ENCODE measurements at regions not wholly inside any gene's neighbourhood (a gene's known extent, or its start where the extent isn't known, plus 50 kb on each side); places are given as distances from the start of the nearest gene placed in this dataset.

DNA sequence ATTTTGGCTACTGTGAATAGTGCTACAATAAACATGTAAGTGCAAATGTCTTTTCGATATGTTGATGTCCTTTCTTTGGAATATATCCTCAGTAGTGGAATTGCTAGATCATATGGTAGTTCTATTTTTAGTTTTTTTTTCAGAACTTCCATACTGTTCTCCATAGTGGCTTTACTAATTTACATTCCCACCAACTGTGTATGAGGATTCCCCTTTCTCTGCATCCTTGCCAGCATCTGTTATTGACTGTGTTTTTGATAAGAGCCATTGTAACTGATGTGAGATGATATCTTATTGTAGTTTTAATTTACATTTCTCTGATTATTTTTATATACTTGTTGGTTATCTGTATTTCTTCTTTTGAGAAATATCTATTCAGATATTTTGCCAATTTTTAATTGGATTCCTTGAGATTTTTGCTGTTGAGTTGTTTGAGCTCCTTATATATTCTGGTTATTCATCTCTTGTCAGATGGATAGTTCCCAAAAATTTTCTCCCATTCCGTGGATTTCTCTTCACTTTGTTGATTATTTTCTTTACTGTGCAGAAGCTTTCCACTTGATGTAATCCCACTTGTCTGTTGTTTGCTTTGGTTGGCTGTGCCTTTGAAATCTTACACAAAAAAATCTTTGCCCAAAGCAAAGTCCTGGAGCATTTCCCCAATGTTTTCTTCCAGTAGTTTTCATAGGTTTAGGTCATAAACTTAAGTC, 532.3 kb downstream of the PID1 start:
- TF ChIP-seq, protein P1, sequence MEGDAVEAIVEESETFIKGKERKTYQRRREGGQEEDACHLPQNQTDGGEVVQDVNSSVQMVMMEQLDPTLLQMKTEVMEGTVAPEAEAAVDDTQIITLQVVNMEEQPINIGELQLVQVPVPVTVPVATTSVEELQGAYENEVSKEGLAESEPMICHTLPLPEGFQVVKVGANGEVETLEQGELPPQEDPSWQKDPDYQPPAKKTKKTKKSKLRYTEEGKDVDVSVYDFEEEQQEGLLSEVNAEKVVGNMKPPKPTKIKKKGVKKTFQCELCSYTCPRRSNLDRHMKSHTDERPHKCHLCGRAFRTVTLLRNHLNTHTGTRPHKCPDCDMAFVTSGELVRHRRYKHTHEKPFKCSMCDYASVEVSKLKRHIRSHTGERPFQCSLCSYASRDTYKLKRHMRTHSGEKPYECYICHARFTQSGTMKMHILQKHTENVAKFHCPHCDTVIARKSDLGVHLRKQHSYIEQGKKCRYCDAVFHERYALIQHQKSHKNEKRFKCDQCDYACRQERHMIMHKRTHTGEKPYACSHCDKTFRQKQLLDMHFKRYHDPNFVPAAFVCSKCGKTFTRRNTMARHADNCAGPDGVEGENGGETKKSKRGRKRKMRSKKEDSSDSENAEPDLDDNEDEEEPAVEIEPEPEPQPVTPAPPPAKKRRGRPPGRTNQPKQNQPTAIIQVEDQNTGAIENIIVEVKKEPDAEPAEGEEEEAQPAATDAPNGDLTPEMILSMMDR (conservative IDR thresholded peaks at IDR 0.05): no peak
- TF ChIP-seq ZFX (IDR thresholded peaks at IDR 0.05): no peak

All from C4-2B (cell line).